OCI-LY1 (cell line): ENCODE measurements at regions not wholly inside any gene's neighbourhood (a gene's known extent, or its start where the extent isn't known, plus 50 kb on each side); places are given as distances from the start of the nearest gene placed in this dataset.

Experiments
- H2AFZ ChIP-seq: fragments of 200-600 bp; sonication (generic), shearing (Covaris generic); 2 replicates; pipeline ENCODE4 v1.6.0; 2014; ENCODE audit warnings: antibody characterized with exemption, mild to moderate bottlenecking, low read length
- H3F3A ChIP-seq: fragments of 200-600 bp; sonication (generic), shearing (Covaris generic); 2 replicates; pipeline ENCODE4 v1.6.0; 2014; ENCODE audit warnings: mild to moderate bottlenecking, antibody characterized with exemption, low read length, moderate library complexity; ENCODE audit not compliant: insufficient read depth
- H3K27ac ChIP-seq: fragments of 200-600 bp; sonication (generic); 2 replicates; pipeline ENCODE4 v1.5.1; 2014; ENCODE audit warnings: low read length, mixed run types, mild to moderate bottlenecking, low read depth; ENCODE audit not compliant: poor library complexity, severe bottlenecking
- H3K27me3 ChIP-seq: fragments of 200-600 bp; sonication (generic); 2 replicates; pipeline ENCODE4 v1.6.0; 2014; ENCODE audit warnings: antibody characterized with exemption, mild to moderate bottlenecking, low read length, moderate library complexity; ENCODE audit not compliant: insufficient read depth
- H3K36me3 ChIP-seq: fragments of 200-600 bp; sonication (generic); 2 replicates; pipeline ENCODE4 v1.6.1; 2014; ENCODE audit warnings: mild to moderate bottlenecking, antibody characterized with exemption, low read length, moderate library complexity, mixed read lengths; ENCODE audit not compliant: insufficient read depth
- H3K4me1 ChIP-seq: fragments of 200-600 bp; sonication (generic); 2 replicates; pipeline ENCODE4 v1.5.1; 2014; ENCODE audit warnings: mild to moderate bottlenecking, low read length, moderate library complexity; ENCODE audit not compliant: insufficient read depth, severe bottlenecking
- H3K4me2 ChIP-seq: fragments of 200-600 bp; sonication (generic), shearing (Covaris generic); 2 replicates; pipeline ENCODE4 v1.6.1; 2014; ENCODE audit warnings: low read length
- H3K4me3 ChIP-seq: fragments of 200-600 bp; sonication (generic); 2 replicates; pipeline ENCODE4 v1.5.1; 2014; ENCODE audit warnings: low read length, low read depth, mild to moderate bottlenecking, mixed read lengths; ENCODE audit not compliant: poor library complexity, severe bottlenecking
- H3K79me2 ChIP-seq: fragments of 200-600 bp; shearing (Covaris generic); 2 replicates; pipeline ENCODE4 v1.6.1; 2016; ENCODE audit warnings: mixed run types, low read length, mixed read lengths; ENCODE audit not compliant: insufficient read depth
- H3K9ac ChIP-seq: fragments of 200-600 bp; sonication (generic), shearing (Covaris generic); 2 replicates; pipeline ENCODE4 v1.6.1; 2014; ENCODE audit warnings: mild to moderate bottlenecking, low read length, mixed read lengths
- H3K9me2 ChIP-seq: fragments of 200-600 bp; sonication (generic), shearing (Covaris generic); 2 replicates; pipeline ENCODE4 v1.6.1; 2014; ENCODE audit warnings: low read depth, mild to moderate bottlenecking, low read length, mixed read lengths
- H3K9me3 ChIP-seq: fragments of 200-600 bp; shearing (Covaris generic); 2 replicates; pipeline ENCODE4 v1.6.1; 2014; ENCODE audit warnings: low read length, mixed read lengths
- H4K20me1 ChIP-seq: fragments of 200-600 bp; sonication (generic), shearing (Covaris generic); 2 replicates; pipeline ENCODE4 v1.6.0; 2016; ENCODE audit warnings: mild to moderate bottlenecking, low read length; ENCODE audit not compliant: insufficient read depth
- CTCF ChIP-seq: fragments of 200-600 bp; sonication (generic), shearing (Covaris generic); IDR thresholded peaks from 2 replicates; pipeline ENCODE4 v1.5.1; 2017; ENCODE audit warnings: mild to moderate bottlenecking, antibody characterized with exemption, low read length, moderate library complexity, mixed read lengths
- EZH2 ChIP-seq: fragments of 200-600 bp; sonication (generic), shearing (Covaris generic); IDR thresholded peaks from 2 replicates; pipeline ENCODE4 v1.8.0; 2017; ENCODE audit warnings: borderline replicate concordance, mixed run types, mild to moderate bottlenecking, antibody characterized with exemption, low read length, moderate library complexity, mixed read lengths

GRCh38 chr3:16831846-16832245, 52.9 kb upstream of the PLCL2 start:
- H3K9me2 ChIP-seq = no peaks in the 10 kb centered on the region
- H4K20me1 ChIP-seq = no peaks in the 10 kb centered on the region
- no peak overlapping the region for H3K4me3 ChIP-seq
- no peak overlapping the region for H3K27ac ChIP-seq
- peaks cover 29% of the 10 kb centered on the region for H3K4me1 ChIP-seq
- no peaks in the 10 kb centered on the region for H3F3A ChIP-seq
- H3K27me3 ChIP-seq = no peaks in the 10 kb centered on the region
- no peaks in the 10 kb centered on the region for H3K9me3 ChIP-seq
- no peak for TF ChIP-seq CTCF
- TF ChIP-seq EZH2 = no peak
- no peak overlapping the region for H2AFZ ChIP-seq
- H3K79me2 ChIP-seq = no peaks in the 10 kb centered on the region
- no peak overlapping the region for H3K4me2 ChIP-seq
- no peak overlapping the region for H3K9ac ChIP-seq
- H3K36me3 ChIP-seq = no peaks in the 10 kb centered on the region

DNA sequence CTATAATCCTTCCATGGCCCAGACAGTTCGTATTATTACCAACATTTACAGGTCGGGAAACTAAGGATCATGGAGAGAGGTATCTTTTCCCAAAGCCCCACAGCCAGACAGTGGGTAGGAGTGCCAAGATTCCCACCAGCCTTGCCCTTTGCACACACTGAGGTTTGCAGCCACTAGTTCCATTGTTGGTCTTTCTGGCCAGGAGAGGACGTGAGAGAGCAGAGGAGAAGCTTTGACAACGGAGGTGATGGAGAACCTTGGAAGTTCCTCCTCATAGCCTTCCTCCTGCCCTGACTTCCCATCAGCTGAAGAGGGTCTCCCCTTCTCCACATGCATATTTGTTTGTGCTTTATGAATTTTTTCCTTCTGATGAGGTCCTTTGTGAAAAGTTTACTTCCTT, 50.5 kb upstream of the PLCL2 start:
- Histone ChIP-seq H3K36me3 (no peaks in the 10 kb centered on the region), H3K27ac (no peak overlapping the region)

DNA sequence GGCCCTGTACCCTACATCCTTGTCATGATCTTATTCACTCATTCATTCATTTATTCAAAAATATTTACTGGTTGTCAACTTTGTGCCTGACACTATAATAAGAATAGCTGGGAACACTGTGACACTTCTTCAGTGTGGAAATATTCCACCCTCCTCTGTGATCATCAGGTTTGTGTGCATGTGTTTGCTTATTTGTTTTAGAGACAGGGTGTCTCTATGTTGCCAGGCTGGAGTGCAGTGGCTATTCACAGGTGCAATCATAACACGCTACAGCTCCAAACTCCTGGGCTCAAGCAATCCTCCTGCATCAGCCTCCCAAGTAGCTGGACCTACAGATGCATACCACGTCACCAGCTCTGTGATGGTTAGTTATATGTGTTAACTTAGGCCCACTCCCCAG, 50.0 kb upstream of the PLCL2 start:
- Histone ChIP-seq H2AFZ (no peak overlapping the region), H4K20me1 (no peaks in the 10 kb centered on the region), H3K27me3 (no peaks in the 10 kb centered on the region), H3K9me2 (no peaks in the 10 kb centered on the region), H3K9me3 (no peaks in the 10 kb centered on the region), H3K9ac (no peak overlapping the region), H3K36me3 (no peaks in the 10 kb centered on the region), H3K4me2 (no peak overlapping the region), H3K27ac (no peak overlapping the region), H3F3A (peaks cover 4% of the 10 kb centered on the region; the same call in 1 of the 2 replicates), H3K79me2 (no peaks in the 10 kb centered on the region), H3K4me3 (no peak overlapping the region), H3K4me1 (peaks cover 49% of the 10 kb centered on the region)
- TF ChIP-seq CTCF = no peak
- TF ChIP-seq EZH2 = no peak

More for the DNA sequence above, 50.5 kb upstream of the PLCL2 start:
- H3K4me3 ChIP-seq = no peak overlapping the region
- H3K9ac ChIP-seq = no peak overlapping the region
- H3F3A ChIP-seq = peaks cover 4% of the 10 kb centered on the region; the same call in 1 of the 2 replicates
- no peaks in the 10 kb centered on the region for H3K9me2 ChIP-seq
- H3K4me1 ChIP-seq = peaks cover 43% of the 10 kb centered on the region
- H3K79me2 ChIP-seq = no peaks in the 10 kb centered on the region
- no peaks in the 10 kb centered on the region for H4K20me1 ChIP-seq
- no peaks in the 10 kb centered on the region for H3K27me3 ChIP-seq
- H3K9me3 ChIP-seq = no peaks in the 10 kb centered on the region
- no peak overlapping the region for H3K4me2 ChIP-seq
- H2AFZ ChIP-seq = no peak overlapping the region
- no peak for TF ChIP-seq EZH2
- TF ChIP-seq CTCF = peak; percentile 68
